Vagina (tissue), 2 donors: ENCODE measurements at regions not wholly inside any gene's neighbourhood (a gene's known extent, or its start where the extent isn't known, plus 50 kb on each side); places are given as distances from the start of the nearest gene placed in this dataset.

Experiments used
- CTCF ChIP-seq, 3 experiments: fragments of 450-650 bp in 2 of 3; fragments of 200-600 bp in 1 of 3; sonication (generic) in 1 of 3; IDR thresholded peaks; one replicate each; pipeline ENCODE4 v1.5.1; 2017 to 2019; ENCODE audit warnings: antibody characterized with exemption in 3 of 3, mild to moderate bottlenecking in 2 of 3, moderate library complexity in 2 of 3
- POLR2A ChIP-seq, 2 donors: fragments of 450-650 bp; IDR thresholded peaks; one replicate each; pipeline ENCODE4 v1.6.1; 2017; ENCODE audit warnings: antibody characterized with exemption in 2 of 2, mild to moderate bottlenecking in 2 of 2, moderate library complexity in 2 of 2

- TF ChIP-seq CTCF (IDR thresholded peaks at IDR 0.05) (no peak), POLR2A (IDR thresholded peaks at IDR 0.05) (no peak)
Measured at GRCh38 chr12:33586576-33586975, 147.0 kb upstream of the SYT10 start.
